A673 (cell line): ENCODE measurements at regions not wholly inside any gene's neighbourhood (a gene's known extent, or its start where the extent isn't known, plus 50 kb on each side); places are given as distances from the start of the nearest gene placed in this dataset.

Source experiments
- BruUV-seq: library from RNA; stranded (reverse); fragments of 400-500 nt; replicated peaks from 2 replicates; lab custom pipeline; 2021; lab: Mats Ljungman, UMichigan
- CTCF ChIA-PET: fragments of 300-600 bp; sonication (Branson Sonifier 250); formaldehyde crosslinking; loops from one replicate; lab custom pipeline; 2022; ENCODE audit warnings: antibody characterized with exemption; lab: Charles Lee
- POLR2A ChIA-PET: fragments of 300-600 bp; sonication (Branson Sonifier 250); formaldehyde crosslinking; loops from one replicate; lab custom pipeline; 2022; ENCODE audit warnings: antibody characterized with exemption; ENCODE audit not compliant: low non-redundant PET; lab: Charles Lee
- DNase-seq: peaks from one replicate; pipeline ENCODE4 v3.0.0-alpha.2; 2015; ENCODE audit warnings: low spot score
- H3K27ac ChIP-seq: fragments of 200-600 bp; sonication (generic); 2 replicates; pipeline ENCODE4 v1.5.1; 2016; ENCODE audit warnings: mixed run types, low read depth, mild to moderate bottlenecking, mixed read lengths, antibody characterized with exemption, low read length; ENCODE audit not compliant: poor library complexity, severe bottlenecking
- H3K27me3 ChIP-seq: fragments of 200-600 bp; sonication (generic); replicated peaks from 2 replicates; pipeline ENCODE4 v1.6.1; 2017; ENCODE audit warnings: mixed run types, low read depth, mild to moderate bottlenecking, mixed read lengths, antibody characterized with exemption, low read length; ENCODE audit not compliant: insufficient read depth, poor library complexity
- H3K36me3 ChIP-seq: fragments of 200-600 bp; sonication (generic); 2 replicates; pipeline ENCODE4 v1.6.1; 2016; ENCODE audit warnings: mixed run types, mild to moderate bottlenecking, mixed read lengths, antibody characterized with exemption, low read length; ENCODE audit not compliant: insufficient read depth, poor library complexity, severe bottlenecking
- H3K4me1 ChIP-seq: fragments of 200-600 bp; sonication (generic); 2 replicates; pipeline ENCODE4 v1.6.1; 2017; ENCODE audit warnings: mixed run types, mild to moderate bottlenecking, mixed read lengths, antibody characterized with exemption, low read length; ENCODE audit not compliant: insufficient read depth, poor library complexity, severe bottlenecking
- H3K4me3 ChIP-seq: fragments of 200-600 bp; sonication (generic); 2 replicates; pipeline ENCODE4 v1.5.1; 2016; ENCODE audit warnings: low read depth, mixed run types, mild to moderate bottlenecking, mixed read lengths, low read length; ENCODE audit not compliant: poor library complexity, severe bottlenecking
- H3K9me3 ChIP-seq: fragments of 200-600 bp; sonication (generic); 2 replicates; pipeline ENCODE4 v1.6.1; 2016; ENCODE audit warnings: mixed run types, low read depth, mild to moderate bottlenecking, mixed read lengths, antibody characterized with exemption, low read length; ENCODE audit not compliant: poor library complexity, severe bottlenecking
- EZH2 ChIP-seq: fragments of 200-600 bp; sonication (generic); IDR thresholded peaks from 2 replicates; pipeline ENCODE4 v1.6.1; 2017; ENCODE audit warnings: borderline replicate concordance, low read depth, mild to moderate bottlenecking, mixed read lengths, antibody characterized with exemption, low read length; ENCODE audit not compliant: poor library complexity, severe bottlenecking
- intact Hi-C: fragments of 100-400 bp; cut with micrococcal nuclease; formaldehyde crosslinking; loops from one replicate; pipeline ENCODE4 v1.10.0; 2022; ENCODE audit not compliant: unreplicated experiment
- TF ChIP-seq, protein P1 (sequence below): fragments of 300-800, 200-600 bp; sonication (generic); conservative IDR thresholded peaks from 2 replicates; pipeline ENCODE4 v1.5.1; 2017; ENCODE audit warnings: low read depth, mild to moderate bottlenecking, antibody characterized with exemption, low read length, moderate library complexity, mixed read lengths

DNA sequence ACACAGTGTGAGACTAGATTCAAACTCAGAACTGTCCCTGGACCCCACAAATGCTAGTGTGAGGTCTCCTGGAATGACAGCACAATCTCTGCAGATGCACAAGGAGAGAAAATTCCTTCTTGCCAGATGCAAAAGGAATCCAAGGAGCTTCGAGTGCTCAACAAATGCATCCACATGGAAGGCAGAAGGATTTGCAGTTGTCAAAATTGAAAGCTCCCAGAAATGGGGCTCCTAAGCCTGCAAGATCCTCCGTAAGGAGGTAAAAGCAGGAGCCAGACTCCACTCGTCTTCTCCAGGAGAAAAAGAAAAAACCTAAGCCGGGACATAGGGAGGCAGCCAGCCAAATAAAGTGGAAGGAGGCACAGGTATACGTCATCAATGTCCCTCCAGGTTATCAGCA, 355.0 kb upstream of the KLHL29 start:
- H3K9me3 ChIP-seq = no peaks in the 10 kb centered on the region

DNA sequence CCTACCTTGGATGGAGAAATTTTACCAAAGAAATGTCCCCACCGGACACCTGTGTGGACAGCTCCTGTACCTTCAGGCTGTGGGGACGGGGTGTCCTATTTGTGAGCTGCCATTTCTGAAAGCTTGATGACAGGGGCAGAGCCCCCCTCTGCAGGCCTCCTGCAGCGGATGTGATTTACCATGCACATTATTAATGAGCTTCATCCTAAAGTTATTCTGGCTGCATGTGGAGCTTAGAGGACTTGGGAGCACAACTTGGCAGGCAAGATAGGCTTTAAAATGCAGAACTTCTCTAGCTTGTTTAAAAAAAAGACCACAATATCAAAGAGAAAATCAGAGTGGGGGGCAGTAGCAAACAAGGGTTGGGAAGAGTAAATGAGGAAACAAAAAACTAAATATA, 350.0 kb upstream of the KLHL29 start:
- intact Hi-C loops = no loop called here
- TF ChIP-seq, protein P1, sequence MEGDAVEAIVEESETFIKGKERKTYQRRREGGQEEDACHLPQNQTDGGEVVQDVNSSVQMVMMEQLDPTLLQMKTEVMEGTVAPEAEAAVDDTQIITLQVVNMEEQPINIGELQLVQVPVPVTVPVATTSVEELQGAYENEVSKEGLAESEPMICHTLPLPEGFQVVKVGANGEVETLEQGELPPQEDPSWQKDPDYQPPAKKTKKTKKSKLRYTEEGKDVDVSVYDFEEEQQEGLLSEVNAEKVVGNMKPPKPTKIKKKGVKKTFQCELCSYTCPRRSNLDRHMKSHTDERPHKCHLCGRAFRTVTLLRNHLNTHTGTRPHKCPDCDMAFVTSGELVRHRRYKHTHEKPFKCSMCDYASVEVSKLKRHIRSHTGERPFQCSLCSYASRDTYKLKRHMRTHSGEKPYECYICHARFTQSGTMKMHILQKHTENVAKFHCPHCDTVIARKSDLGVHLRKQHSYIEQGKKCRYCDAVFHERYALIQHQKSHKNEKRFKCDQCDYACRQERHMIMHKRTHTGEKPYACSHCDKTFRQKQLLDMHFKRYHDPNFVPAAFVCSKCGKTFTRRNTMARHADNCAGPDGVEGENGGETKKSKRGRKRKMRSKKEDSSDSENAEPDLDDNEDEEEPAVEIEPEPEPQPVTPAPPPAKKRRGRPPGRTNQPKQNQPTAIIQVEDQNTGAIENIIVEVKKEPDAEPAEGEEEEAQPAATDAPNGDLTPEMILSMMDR = no peak
- no peak for TF ChIP-seq EZH2
- Histone ChIP-seq H3K27me3 (peaks cover 3% of the 10 kb centered on the region), H3K9me3 (no peaks in the 10 kb centered on the region), H3K27ac (no peak overlapping the region), H3K36me3 (no peaks in the 10 kb centered on the region), H3K4me1 (no peaks in the 10 kb centered on the region), H3K4me3 (no peak overlapping the region)
- POLR2A ChIA-PET = no interaction called here
- CTCF ChIA-PET = no interaction called here
- no TSS peak for BruUV-seq
- peak; percentile 9 for DNase-seq

More for the DNA sequence above, 355.0 kb upstream of the KLHL29 start:
- Histone ChIP-seq H3K27me3 (peaks cover 18% of the 10 kb centered on the region), H3K36me3 (no peaks in the 10 kb centered on the region), H3K4me3 (no peak overlapping the region), H3K27ac (no peak overlapping the region), H3K4me1 (no peaks in the 10 kb centered on the region)
- CTCF ChIA-PET = no interaction called here
- intact Hi-C loops = no loop called here
- no peak for TF ChIP-seq EZH2
- TF ChIP-seq, protein P1 = no peak
- DNase-seq = no peak
- POLR2A ChIA-PET = no interaction called here
- no TSS peak for BruUV-seq

DNA sequence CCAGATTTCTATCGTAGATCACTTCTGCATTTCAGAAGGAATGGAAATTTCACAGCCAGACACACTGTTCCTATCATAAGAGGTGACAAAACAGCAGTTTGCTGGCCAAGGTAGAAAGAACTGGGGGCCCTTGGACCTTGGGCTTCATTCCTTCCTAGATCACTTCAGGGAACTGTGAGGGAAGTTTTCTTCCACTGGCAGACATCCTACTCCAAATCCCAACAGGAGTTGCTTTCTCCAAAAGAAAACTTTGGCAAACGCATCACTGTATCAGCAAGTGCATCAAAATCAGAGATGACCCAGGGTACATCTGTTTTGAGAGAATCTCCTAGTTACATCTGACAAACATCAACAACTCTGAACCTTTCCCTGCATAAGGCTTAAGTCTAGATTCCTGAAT, 348.4 kb upstream of the KLHL29 start:
- POLR2A ChIA-PET = no interaction called here
- TF ChIP-seq, protein P1 = no peak
- TF ChIP-seq EZH2 = no peak
- H3K4me3 ChIP-seq = no peak overlapping the region
- intact Hi-C loops = no loop called here
- no peak for DNase-seq
- no peak overlapping the region for H3K27ac ChIP-seq
- H3K4me1 ChIP-seq = no peaks in the 10 kb centered on the region
- BruUV-seq = no TSS peak
- no peaks in the 10 kb centered on the region for H3K9me3 ChIP-seq
- CTCF ChIA-PET = no interaction called here
- H3K27me3 ChIP-seq = no peaks in the 10 kb centered on the region
- no peaks in the 10 kb centered on the region for H3K36me3 ChIP-seq
